Cardiac muscle cell (in vitro differentiated cells and primary cell): ENCODE measurements at regions not wholly inside any gene's neighbourhood (a gene's known extent, or its start where the extent isn't known, plus 50 kb on each side); places are given as distances from the start of the nearest gene placed in this dataset.
A peak's percentile ranks its signal among the peaks of the same experiment; 100 is the strongest.
"Not testable (repeated sequence)": the region's sequence is repeated elsewhere in the genome, so short reads cannot be mapped to it uniquely, and the experiment has no call there.

Experiments
- DNase-seq, 2 donors: peaks; one replicate each; pipeline versions ENCODE4 v3.0.0 to v3.0.0-alpha.2; 2010 to 2017; ENCODE audit warnings: low read depth in 1 of 2, low spot score in 1 of 2
- H3K27ac ChIP-seq: fragments of 200-600 bp; sonication (generic); 2 replicates; pipeline ENCODE4 v1.5.1; 2016
- H3K27me3 ChIP-seq: fragments of 200-600 bp; sonication (generic); 2 replicates; pipeline ENCODE4 v1.6.0; 2016; ENCODE audit warnings: control low read depth
- H3K36me3 ChIP-seq: fragments of 200-600 bp; sonication (generic); 2 replicates; pipeline ENCODE4 v1.5.1; 2016; ENCODE audit warnings: control low read depth
- H3K4me1 ChIP-seq: fragments of 200-600 bp; sonication (generic); 2 replicates; pipeline ENCODE4 v1.8.1; 2017; ENCODE audit warnings: low read depth, mild to moderate bottlenecking, mixed run types
- H3K4me3 ChIP-seq: fragments of 200-600 bp; sonication (generic); 2 replicates; pipeline ENCODE4 v1.5.1; 2016; ENCODE audit warnings: mild to moderate bottlenecking
- H3K9me3 ChIP-seq: fragments of 200-600 bp; sonication (generic); 2 replicates; pipeline ENCODE4 v1.5.1; 2017; ENCODE audit warnings: low read depth, mild to moderate bottlenecking, control low read depth
- TF ChIP-seq, protein P1 (sequence below): IDR thresholded peaks from 2 replicates; pipeline ENCODE4 v1.5.1; 2012; ENCODE audit warnings: low read depth, mild to moderate bottlenecking, low read length

- no peaks in the 10 kb centered on the region for H3K36me3 ChIP-seq
- TF ChIP-seq, protein P1, sequence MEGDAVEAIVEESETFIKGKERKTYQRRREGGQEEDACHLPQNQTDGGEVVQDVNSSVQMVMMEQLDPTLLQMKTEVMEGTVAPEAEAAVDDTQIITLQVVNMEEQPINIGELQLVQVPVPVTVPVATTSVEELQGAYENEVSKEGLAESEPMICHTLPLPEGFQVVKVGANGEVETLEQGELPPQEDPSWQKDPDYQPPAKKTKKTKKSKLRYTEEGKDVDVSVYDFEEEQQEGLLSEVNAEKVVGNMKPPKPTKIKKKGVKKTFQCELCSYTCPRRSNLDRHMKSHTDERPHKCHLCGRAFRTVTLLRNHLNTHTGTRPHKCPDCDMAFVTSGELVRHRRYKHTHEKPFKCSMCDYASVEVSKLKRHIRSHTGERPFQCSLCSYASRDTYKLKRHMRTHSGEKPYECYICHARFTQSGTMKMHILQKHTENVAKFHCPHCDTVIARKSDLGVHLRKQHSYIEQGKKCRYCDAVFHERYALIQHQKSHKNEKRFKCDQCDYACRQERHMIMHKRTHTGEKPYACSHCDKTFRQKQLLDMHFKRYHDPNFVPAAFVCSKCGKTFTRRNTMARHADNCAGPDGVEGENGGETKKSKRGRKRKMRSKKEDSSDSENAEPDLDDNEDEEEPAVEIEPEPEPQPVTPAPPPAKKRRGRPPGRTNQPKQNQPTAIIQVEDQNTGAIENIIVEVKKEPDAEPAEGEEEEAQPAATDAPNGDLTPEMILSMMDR = no peak
- no peak overlapping the region for H3K27ac ChIP-seq
- peaks cover 3% of the 10 kb centered on the region for H3K9me3 ChIP-seq
- no peaks in the 10 kb centered on the region for H3K4me1 ChIP-seq
- H3K27me3 ChIP-seq = no peaks in the 10 kb centered on the region
- H3K4me3 ChIP-seq = no peak overlapping the region
- DNase-seq = no peak
These were observed 200.0 kb downstream of the FOXG1 start for GRCh38 chr14:28966416-28967233.

DNA sequence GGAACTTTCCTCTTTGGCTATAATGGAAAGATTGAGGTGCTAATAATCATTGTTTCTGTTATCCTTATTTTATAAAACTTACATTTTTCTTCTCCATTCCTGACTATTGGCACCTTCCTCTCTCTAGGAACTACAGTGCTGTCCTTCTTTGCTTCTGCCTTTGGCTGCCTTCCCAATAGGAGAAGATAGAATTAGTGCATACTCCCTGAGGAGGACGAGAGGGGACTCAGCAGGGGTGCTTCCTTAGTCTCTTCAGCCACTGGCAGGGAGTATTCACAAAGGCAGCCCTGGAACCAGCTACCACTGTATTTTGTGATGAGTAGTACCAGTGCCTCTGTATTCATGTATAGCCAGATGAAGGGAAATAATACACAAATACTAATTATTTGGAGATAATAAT is 208.5 kb downstream of the FOXG1 start:
- H3K36me3 ChIP-seq = no peaks in the 10 kb centered on the region
- no peak overlapping the region for H3K27ac ChIP-seq
- TF ChIP-seq, protein P1 = no peak
- no peaks in the 10 kb centered on the region for H3K4me1 ChIP-seq
- no peak overlapping the region for H3K4me3 ChIP-seq
- H3K9me3 ChIP-seq = no peaks in the 10 kb centered on the region
- DNase-seq = no peak
- H3K27me3 ChIP-seq = no peaks in the 10 kb centered on the region

GRCh38 chr14:28982228-28982627 is 215.6 kb downstream of the FOXG1 start:
- DNase-seq = no peak
- no peaks in the 10 kb centered on the region for H3K4me1 ChIP-seq
- TF ChIP-seq, protein P1 = no peak
- H3K27ac ChIP-seq = no peak overlapping the region
- no peak overlapping the region for H3K4me3 ChIP-seq
- H3K36me3 ChIP-seq = no peaks in the 10 kb centered on the region
- no peaks in the 10 kb centered on the region for H3K9me3 ChIP-seq
- no peaks in the 10 kb centered on the region for H3K27me3 ChIP-seq

DNA sequence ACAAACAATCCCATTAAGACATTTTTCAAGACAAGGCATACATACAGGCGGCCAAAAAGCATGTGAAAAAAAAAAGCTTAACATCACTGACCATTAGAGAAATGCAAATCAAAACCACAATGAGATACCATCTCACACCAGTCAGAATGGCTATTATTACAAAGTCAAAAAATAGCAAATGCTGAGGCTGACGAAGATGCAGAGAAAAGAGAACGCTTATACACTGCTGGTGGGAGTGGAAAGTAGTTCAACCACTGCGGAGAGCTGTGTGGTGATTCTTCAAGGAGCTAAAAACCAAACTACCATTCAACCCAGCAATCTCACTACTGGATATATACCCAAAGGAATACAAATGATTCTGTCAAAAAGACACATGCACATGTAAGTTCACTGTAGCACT is 216.7 kb downstream of the FOXG1 start:
- Histone ChIP-seq H3K4me3 (no peak overlapping the region), H3K27me3 (no peaks in the 10 kb centered on the region), H3K4me1 (no peaks in the 10 kb centered on the region), H3K36me3 (no peaks in the 10 kb centered on the region), H3K27ac (no peak overlapping the region), H3K9me3 (no peaks in the 10 kb centered on the region)
- no peak for DNase-seq
- TF ChIP-seq, protein P1 = no peak

- Histone ChIP-seq H3K27ac (no peak overlapping the region), H3K9me3 (no peaks in the 10 kb centered on the region), H3K4me3 (no peak overlapping the region), H3K36me3 (no peaks in the 10 kb centered on the region), H3K4me1 (no peaks in the 10 kb centered on the region), H3K27me3 (no peaks in the 10 kb centered on the region)
- DNase-seq = peak in 1 of 2 donors; percentile 1
- TF ChIP-seq, protein P1 = no peak
These were observed 220.9 kb downstream of the FOXG1 start for GRCh38 chr14:28987516-28987915.

- H3K27ac ChIP-seq, DNase-seq, H3K27me3 ChIP-seq, H3K36me3 ChIP-seq, H3K4me1 ChIP-seq, H3K4me3 ChIP-seq, H3K9me3 ChIP-seq: not testable (repeated sequence)
These were observed 230.6 kb downstream of the FOXG1 start for GRCh38 chr14:28997196-28997595.
